ENCODE measurements at regions not wholly inside any gene's neighbourhood (a gene's known extent, or its start where the extent isn't known, plus 50 kb on each side); places are given as distances from the start of the nearest gene placed in this dataset.

- Histone ChIP-seq H2AFZ (ENCODE audit: low read depth, low read length) (no peak overlapping the region), H3K4me2 (ENCODE audit: insufficient read depth, low read length) (no peak overlapping the region), H3K4me1 (replicated peaks in 1 of 2; ENCODE audit: control insufficient read depth in 2 of 2, insufficient read depth in 2 of 2, low read length in 2 of 2) (no peaks in the 10 kb centered on the region), H4K20me1 (replicated peaks; ENCODE audit: control insufficient read depth, insufficient read depth, low read length) (no peaks in the 10 kb centered on the region), H3K9me3 (replicated peaks; ENCODE audit: control insufficient read depth, insufficient read depth, low read depth, low read length) (no peaks in the 10 kb centered on the region), H3K36me3 (ENCODE audit: control insufficient read depth, insufficient read depth, low read length) (no peaks in the 10 kb centered on the region), H3K9me1 (ENCODE audit: control insufficient read depth, insufficient read depth, low read length) (no peaks in the 10 kb centered on the region), H3K27me3 (ENCODE audit: control insufficient read depth in 2 of 2, insufficient read depth in 2 of 2, low read length in 2 of 2) (no peaks in the 10 kb centered on the region), H3K9ac (ENCODE audit: insufficient read depth in 1 of 2, low read depth in 2 of 2, low read length in 2 of 2) (no peak overlapping the region), H3K27ac (ENCODE audit: extremely low read depth, low read depth, low read length) (no peak overlapping the region), H3K4me3 (no peak overlapping the region), H3K79me2 (ENCODE audit: control insufficient read depth, insufficient read depth, low read length) (no peaks in the 10 kb centered on the region)
- no TSS peak for BruUV-seq (replicated peaks)
- FAIRE-seq, result no peak
- in situ Hi-C loops (cut with MboI) (no loop called here), intact Hi-C loops (cut with micrococcal nuclease) (no loop called here)
- POLR2A ChIA-PET, result no interaction called here
- no peak for ATAC-seq
- CTCF ChIA-PET (ENCODE audit: low intra/inter-chr PET ratio), result no interaction called here
- 0% methylated on average over 2 of the region's 2 CpGs for WGBS (ENCODE audit: insufficient coverage, low coverage, missing lambda C conversion rate)
- no peak for TF ChIP-seq HDAC8 (tag; IDR thresholded peaks at IDR 0.05)
- no peak for DNase-seq (ENCODE audit: extremely low read depth in 1 of 4, low spot score in 3 of 4)
Observed at GRCh38 chr10:59560990-59561389, 148.7 kb downstream of the SLC16A9 start.

GRCh38 chr10:59560161-59560560 is 149.5 kb downstream of the SLC16A9 start:
- no peaks in the 10 kb centered on the region for H3K4me1 ChIP-seq (replicated peaks in 1 of 2; ENCODE audit: control insufficient read depth in 2 of 2, insufficient read depth in 2 of 2, low read length in 2 of 2)
- FAIRE-seq (no peak), DNase-seq (ENCODE audit: extremely low read depth in 1 of 4, low spot score in 3 of 4) (no peak), ATAC-seq (no peak)
- POLR2A ChIA-PET, result no interaction called here
- no peak overlapping the region for H3K27ac ChIP-seq (ENCODE audit: extremely low read depth, low read depth, low read length)
- in situ Hi-C loops (cut with MboI), result no loop called here
- H3K27me3 ChIP-seq (ENCODE audit: control insufficient read depth in 2 of 2, insufficient read depth in 2 of 2, low read length in 2 of 2), result no peaks in the 10 kb centered on the region
- TF ChIP-seq ZNF551 (CRISPR knock-in tag; IDR thresholded peaks at IDR 0.05) (no peak), STAT6 (CRISPR knock-in tag; IDR thresholded peaks at IDR 0.05) (no peak), TFAP4 (CRISPR knock-in tag; IDR thresholded peaks at IDR 0.05; ENCODE audit: borderline replicate concordance) (no peak), FOXP1 (CRISPR knock-in tag; IDR thresholded peaks at IDR 0.05) (no peak), ZNF507 (tag; conservative IDR thresholded peaks at IDR 0.05) (no peak), ZKSCAN8 (CRISPR knock-in tag; IDR thresholded peaks at IDR 0.05) (no peak), ZNF311 (CRISPR knock-in tag; IDR thresholded peaks at IDR 0.05) (no peak), USF1 (CRISPR knock-in tag; IDR thresholded peaks at IDR 0.05) (no peak), ZNF212 (CRISPR knock-in tag; IDR thresholded peaks at IDR 0.05) (no peak)
- 0% methylated on average over 2 of the region's 2 CpGs for WGBS (ENCODE audit: insufficient coverage, low coverage, missing lambda C conversion rate)
- intact Hi-C loops (cut with micrococcal nuclease), result no loop called here
- H3K9ac ChIP-seq (ENCODE audit: insufficient read depth in 1 of 2, low read depth in 2 of 2, low read length in 2 of 2), result no peak overlapping the region
- H4K20me1 ChIP-seq (replicated peaks; ENCODE audit: control insufficient read depth, insufficient read depth, low read length), result no peaks in the 10 kb centered on the region
- H3K4me2 ChIP-seq (ENCODE audit: insufficient read depth, low read length), result no peak overlapping the region
- no TSS peak for BruUV-seq (replicated peaks)
- no peaks in the 10 kb centered on the region for H3K79me2 ChIP-seq (ENCODE audit: control insufficient read depth, insufficient read depth, low read length)
- no peak overlapping the region for H2AFZ ChIP-seq (ENCODE audit: low read depth, low read length)
- no peak overlapping the region for H3K4me3 ChIP-seq
- no peaks in the 10 kb centered on the region for H3K9me1 ChIP-seq (ENCODE audit: control insufficient read depth, insufficient read depth, low read length)
- CTCF ChIA-PET (ENCODE audit: low intra/inter-chr PET ratio), result no interaction called here
- H3K36me3 ChIP-seq (ENCODE audit: control insufficient read depth, insufficient read depth, low read length), result no peaks in the 10 kb centered on the region
- no peaks in the 10 kb centered on the region for H3K9me3 ChIP-seq (replicated peaks; ENCODE audit: control insufficient read depth, insufficient read depth, low read depth, low read length)
